Choroid plexus epithelial cell (primary cell): ENCODE measurements at regions not wholly inside any gene's neighbourhood (a gene's known extent, or its start where the extent isn't known, plus 50 kb on each side); places are given as distances from the start of the nearest gene placed in this dataset.

Source experiments
- DNase-seq: peaks from one replicate; pipeline ENCODE4 v3.0.0-alpha.2; 2010; ENCODE audit warnings: low read depth
- H3K4me3 ChIP-seq: 2 replicates; pipeline ENCODE4 v1.5.1; 2011; ENCODE audit warnings: low read depth, mild to moderate bottlenecking, control low read depth, low read length, moderate library complexity
- TF ChIP-seq, protein P1 (sequence below): conservative IDR thresholded peaks from 2 replicates; pipeline ENCODE4 v1.5.1; 2011; ENCODE audit warnings: low read depth, mild to moderate bottlenecking, control low read depth, inconsistent platforms, low read length, moderate library complexity

- no peak for DNase-seq
- TF ChIP-seq, protein P1, sequence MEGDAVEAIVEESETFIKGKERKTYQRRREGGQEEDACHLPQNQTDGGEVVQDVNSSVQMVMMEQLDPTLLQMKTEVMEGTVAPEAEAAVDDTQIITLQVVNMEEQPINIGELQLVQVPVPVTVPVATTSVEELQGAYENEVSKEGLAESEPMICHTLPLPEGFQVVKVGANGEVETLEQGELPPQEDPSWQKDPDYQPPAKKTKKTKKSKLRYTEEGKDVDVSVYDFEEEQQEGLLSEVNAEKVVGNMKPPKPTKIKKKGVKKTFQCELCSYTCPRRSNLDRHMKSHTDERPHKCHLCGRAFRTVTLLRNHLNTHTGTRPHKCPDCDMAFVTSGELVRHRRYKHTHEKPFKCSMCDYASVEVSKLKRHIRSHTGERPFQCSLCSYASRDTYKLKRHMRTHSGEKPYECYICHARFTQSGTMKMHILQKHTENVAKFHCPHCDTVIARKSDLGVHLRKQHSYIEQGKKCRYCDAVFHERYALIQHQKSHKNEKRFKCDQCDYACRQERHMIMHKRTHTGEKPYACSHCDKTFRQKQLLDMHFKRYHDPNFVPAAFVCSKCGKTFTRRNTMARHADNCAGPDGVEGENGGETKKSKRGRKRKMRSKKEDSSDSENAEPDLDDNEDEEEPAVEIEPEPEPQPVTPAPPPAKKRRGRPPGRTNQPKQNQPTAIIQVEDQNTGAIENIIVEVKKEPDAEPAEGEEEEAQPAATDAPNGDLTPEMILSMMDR: no peak
- H3K4me3 ChIP-seq: no peak overlapping the region
Observed at GRCh38 chr7:156458011-156458410, 182.6 kb upstream of the RNF32 start.

- H3K4me3 ChIP-seq: no peak overlapping the region
- TF ChIP-seq, protein P1: no peak
- no peak for DNase-seq
Observed at GRCh38 chr7:156456503-156457115, 184.0 kb upstream of the RNF32 start.

GRCh38 chr7:156456032-156456431, 184.5 kb upstream of the RNF32 start:
- DNase-seq: no peak
- TF ChIP-seq, protein P1: no peak
- H3K4me3 ChIP-seq: no peak overlapping the region

DNA sequence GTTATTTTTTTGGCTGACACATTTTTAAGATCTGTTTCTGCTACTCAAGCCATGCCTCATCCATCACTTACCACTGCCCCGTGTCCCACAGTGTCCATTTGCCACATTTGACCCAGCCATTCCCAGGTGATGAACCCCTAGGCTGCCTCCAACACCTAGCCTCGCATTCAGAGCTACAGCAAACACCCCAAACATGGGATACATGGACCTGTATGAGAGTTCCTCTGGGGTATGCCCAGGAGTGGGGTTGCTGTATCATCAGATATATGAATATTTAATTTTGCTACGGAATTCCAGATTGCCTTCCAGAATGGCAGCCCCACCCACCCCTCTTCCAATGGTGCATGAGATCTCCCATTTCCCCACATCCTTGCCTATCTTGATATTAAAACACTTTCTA, 190.1 kb upstream of the RNF32 start:
- DNase-seq: no peak
- TF ChIP-seq, protein P1: no peak
- H3K4me3 ChIP-seq: no peak overlapping the region

- no peak overlapping the region for H3K4me3 ChIP-seq
- TF ChIP-seq, protein P1: no peak
- no peak for DNase-seq
Observed at GRCh38 chr7:156448918-156449317, 191.7 kb upstream of the RNF32 start.

DNA sequence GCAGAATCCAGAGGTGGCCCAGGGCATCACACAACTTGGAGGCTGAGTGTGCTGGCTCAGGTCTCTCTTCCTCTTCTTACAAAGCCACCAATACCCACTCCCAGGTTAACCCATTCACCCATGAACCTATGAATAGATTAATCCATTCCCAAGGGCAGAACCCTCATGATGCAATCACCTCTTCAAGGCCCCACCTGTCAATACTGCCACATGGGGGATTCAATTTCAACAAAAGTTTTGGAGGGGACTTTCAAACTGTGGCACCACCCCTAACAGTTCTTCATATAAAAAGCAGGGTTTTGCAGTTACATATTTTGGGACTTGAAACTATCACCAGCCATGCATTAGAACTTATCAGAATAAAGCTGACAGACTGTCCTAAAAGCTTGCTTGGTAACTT, 193.6 kb upstream of the RNF32 start:
- H3K4me3 ChIP-seq: no peak overlapping the region
- TF ChIP-seq, protein P1: no peak
- no peak for DNase-seq

DNA sequence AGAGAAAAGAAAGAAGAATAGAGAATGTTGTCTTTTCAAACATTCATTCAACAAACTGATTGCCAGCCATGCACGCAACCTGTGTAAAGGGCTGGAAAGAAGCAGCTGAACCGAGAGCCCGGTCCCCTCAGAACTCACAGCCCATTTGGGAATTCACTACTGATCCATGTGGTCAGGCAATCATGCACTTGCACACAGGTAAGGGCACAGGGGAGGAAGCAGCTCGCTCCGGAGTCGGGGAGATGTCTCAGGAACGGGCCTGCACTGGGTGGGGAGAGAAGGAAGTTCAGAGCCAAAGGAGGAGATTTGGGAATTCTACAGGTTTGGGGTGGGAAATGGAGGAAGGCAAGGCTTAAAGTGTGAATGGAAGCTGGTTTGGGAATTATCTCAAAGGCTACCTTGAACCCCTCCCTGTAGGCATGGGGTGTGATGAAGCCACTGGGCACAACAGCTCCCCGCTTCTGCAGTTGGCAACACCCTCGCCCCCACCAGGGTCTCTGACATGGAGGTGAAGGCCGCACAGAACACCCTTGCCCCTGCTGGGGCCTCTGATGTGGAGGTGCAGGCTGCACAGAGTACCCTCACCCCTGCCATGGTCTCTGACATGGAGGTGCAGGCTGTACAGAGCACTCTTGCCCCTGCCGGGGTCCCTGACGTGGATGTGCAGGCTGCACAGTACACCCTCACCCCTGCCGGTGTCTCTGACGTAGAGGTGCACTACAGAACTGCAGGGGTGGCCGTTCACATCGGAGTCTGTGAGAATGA, 194.4 kb upstream of the RNF32 start:
- no peak overlapping the region for H3K4me3 ChIP-seq
- TF ChIP-seq, protein P1: no peak
- DNase-seq: no peak
